GM12891 (cell line): ENCODE measurements at regions not wholly inside any gene's neighbourhood (a gene's known extent, or its start where the extent isn't known, plus 50 kb on each side); places are given as distances from the start of the nearest gene placed in this dataset.

ENCODE experiments used
- POLR2A ChIP-seq: IDR thresholded peaks from 2 replicates; pipeline ENCODE4 v1.6.1; 2011; ENCODE audit warnings: low read depth, low read length, control low read depth
- POU2F2 ChIP-seq: IDR thresholded peaks from 2 replicates; pipeline ENCODE4 v1.6.1; 2011; ENCODE audit warnings: low read depth, mild to moderate bottlenecking, control low read depth, low read length, moderate library complexity

DNA sequence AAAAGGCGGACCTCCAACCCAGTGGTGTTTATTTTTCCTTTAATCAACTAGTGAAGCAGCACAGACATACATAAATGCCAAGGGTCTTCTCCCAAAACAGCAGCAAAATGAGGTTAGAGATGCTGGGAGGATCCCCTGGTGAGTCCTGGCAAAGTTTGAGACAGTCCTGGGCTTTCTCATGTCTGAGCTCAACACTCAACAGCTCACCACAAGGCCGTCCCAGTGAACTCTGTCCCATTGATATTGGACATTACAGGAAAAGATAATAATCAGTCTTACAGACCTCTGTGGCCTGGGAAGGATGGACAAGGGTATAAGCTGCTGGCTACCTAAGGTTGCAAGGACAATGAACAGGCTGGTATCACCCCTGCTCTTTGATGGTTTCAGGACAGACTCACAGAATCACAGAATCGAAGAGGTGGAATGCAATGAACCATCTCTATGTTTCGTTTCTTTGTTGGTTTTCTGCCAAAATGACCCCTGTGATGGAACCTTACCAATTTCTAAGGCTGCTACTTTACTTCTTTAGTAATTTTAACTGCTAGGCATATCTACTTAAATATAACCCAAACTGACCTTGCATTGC lies 551.8 kb downstream of the RAB28 start:
- TF ChIP-seq POLR2A (no peak), POU2F2 (no peak)
